ENCODE measurements at regions not wholly inside any gene's neighbourhood (a gene's known extent, or its start where the extent isn't known, plus 50 kb on each side); places are given as distances from the start of the nearest gene placed in this dataset.
"Not testable (repeated sequence)": the region's sequence is repeated elsewhere in the genome, so short reads cannot be mapped to it uniquely, and the experiment has no call there.

GRCh38 chr1:146763234-146763633 is 174.9 kb upstream of the NBPF12 start:
- H3K36me3 ChIP-seq (ENCODE audit: low read length); H3K9ac ChIP-seq (ENCODE audit: low read length); H3K79me2 ChIP-seq (ENCODE audit: insufficient read depth, low read length); H2AFZ ChIP-seq (ENCODE audit: low read depth, low read length, severe bottlenecking); H3K27me3 ChIP-seq (ENCODE audit: low read length); H3K4me3 ChIP-seq (ENCODE audit: insufficient read depth, low read length, poor library complexity, severe bottlenecking); H4K20me1 ChIP-seq (ENCODE audit: low read depth, low read length); H3F3A ChIP-seq (ENCODE audit: insufficient read depth); H3K4me2 ChIP-seq (ENCODE audit: low read depth, low read length, poor library complexity, severe bottlenecking); H3K9me2 ChIP-seq (replicated peaks; ENCODE audit: insufficient read depth, low read length); H3K27ac ChIP-seq (ENCODE audit: low read depth, low read length); H3K9me3 ChIP-seq (ENCODE audit: insufficient read depth, low read length): not testable (repeated sequence)

- H2AFZ ChIP-seq (ENCODE audit: low read depth, low read length, severe bottlenecking); H3K4me2 ChIP-seq (ENCODE audit: low read depth, low read length, poor library complexity, severe bottlenecking); H3K27me3 ChIP-seq (ENCODE audit: low read length); H3K36me3 ChIP-seq (ENCODE audit: low read length); H3K27ac ChIP-seq (ENCODE audit: low read depth, low read length); H3K4me3 ChIP-seq (ENCODE audit: insufficient read depth, low read length, poor library complexity, severe bottlenecking); H3K9ac ChIP-seq (ENCODE audit: low read length); H3K79me2 ChIP-seq (ENCODE audit: insufficient read depth, low read length); H3K9me3 ChIP-seq (ENCODE audit: insufficient read depth, low read length); H3K9me2 ChIP-seq (replicated peaks; ENCODE audit: insufficient read depth, low read length); H4K20me1 ChIP-seq (ENCODE audit: low read depth, low read length); H3F3A ChIP-seq (ENCODE audit: insufficient read depth): not testable (repeated sequence)
These were observed 181.3 kb upstream of the NBPF12 start for GRCh38 chr1:146756858-146757257.

- not testable (repeated sequence) for H3K27ac ChIP-seq (ENCODE audit: low read depth, low read length); H3K9ac ChIP-seq (ENCODE audit: low read length); H4K20me1 ChIP-seq (ENCODE audit: low read depth, low read length); H3F3A ChIP-seq (ENCODE audit: insufficient read depth); H3K79me2 ChIP-seq (ENCODE audit: insufficient read depth, low read length); H2AFZ ChIP-seq (ENCODE audit: low read depth, low read length, severe bottlenecking); H3K4me3 ChIP-seq (ENCODE audit: insufficient read depth, low read length, poor library complexity, severe bottlenecking); H3K4me2 ChIP-seq (ENCODE audit: low read depth, low read length, poor library complexity, severe bottlenecking); H3K36me3 ChIP-seq (ENCODE audit: low read length); H3K9me3 ChIP-seq (ENCODE audit: insufficient read depth, low read length); H3K27me3 ChIP-seq (ENCODE audit: low read length); H3K9me2 ChIP-seq (replicated peaks; ENCODE audit: insufficient read depth, low read length)
These were observed 189.4 kb upstream of the NBPF12 start for GRCh38 chr1:146748686-146749085.

DNA sequence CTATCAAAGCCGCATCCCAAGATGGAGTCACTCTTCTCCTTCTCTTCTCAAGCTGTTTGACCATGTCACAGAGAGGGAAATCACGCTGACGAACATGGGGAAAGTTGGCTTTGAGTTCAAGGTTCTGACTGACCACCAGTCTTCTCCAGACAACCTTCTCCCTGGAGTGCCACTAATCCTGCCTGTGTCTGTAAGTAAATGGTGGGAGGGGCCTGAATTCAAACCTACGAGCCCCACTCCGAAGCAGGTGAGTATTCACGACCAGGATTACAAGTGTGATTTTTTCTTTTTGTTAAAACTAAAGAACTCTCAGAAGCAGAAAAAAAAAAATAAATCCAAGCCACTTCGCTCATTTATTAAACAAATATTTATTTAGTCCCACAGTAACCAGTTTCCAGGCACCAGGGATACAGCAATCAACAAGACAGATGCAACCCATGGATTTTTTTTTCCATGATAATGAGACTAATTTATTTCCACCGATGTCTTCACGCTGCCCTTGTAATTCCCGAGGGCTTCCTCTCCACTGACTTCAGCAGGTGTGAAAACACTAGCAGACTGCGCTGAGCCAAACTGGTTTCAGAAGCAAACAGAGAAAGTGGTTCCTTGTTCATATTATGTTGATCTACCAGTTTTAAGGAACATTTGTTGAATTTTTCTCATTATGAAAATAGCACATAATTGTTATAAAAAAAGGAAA is 206.0 kb upstream of the NBPF12 start:
- not testable (repeated sequence) for H3K9ac ChIP-seq (ENCODE audit: low read length); H3K79me2 ChIP-seq (ENCODE audit: insufficient read depth, low read length); H3K27me3 ChIP-seq (ENCODE audit: low read length); H3K9me2 ChIP-seq (replicated peaks; ENCODE audit: insufficient read depth, low read length); H3K4me2 ChIP-seq (ENCODE audit: low read depth, low read length, poor library complexity, severe bottlenecking); H3K36me3 ChIP-seq (ENCODE audit: low read length); H3K4me3 ChIP-seq (ENCODE audit: insufficient read depth, low read length, poor library complexity, severe bottlenecking); H3K27ac ChIP-seq (ENCODE audit: low read depth, low read length); H3F3A ChIP-seq (ENCODE audit: insufficient read depth); H2AFZ ChIP-seq (ENCODE audit: low read depth, low read length, severe bottlenecking); H4K20me1 ChIP-seq (ENCODE audit: low read depth, low read length); H3K9me3 ChIP-seq (ENCODE audit: insufficient read depth, low read length)

GRCh38 chr1:146729642-146730344 is 208.3 kb upstream of the NBPF12 start:
- H3K27ac ChIP-seq (ENCODE audit: low read depth, low read length); H3K79me2 ChIP-seq (ENCODE audit: insufficient read depth, low read length); H3K27me3 ChIP-seq (ENCODE audit: low read length); H3K9me2 ChIP-seq (replicated peaks; ENCODE audit: insufficient read depth, low read length); H3K36me3 ChIP-seq (ENCODE audit: low read length); H4K20me1 ChIP-seq (ENCODE audit: low read depth, low read length); H3K4me3 ChIP-seq (ENCODE audit: insufficient read depth, low read length, poor library complexity, severe bottlenecking); H3K9me3 ChIP-seq (ENCODE audit: insufficient read depth, low read length); H3K4me2 ChIP-seq (ENCODE audit: low read depth, low read length, poor library complexity, severe bottlenecking); H3K9ac ChIP-seq (ENCODE audit: low read length); H2AFZ ChIP-seq (ENCODE audit: low read depth, low read length, severe bottlenecking); H3F3A ChIP-seq (ENCODE audit: insufficient read depth): not testable (repeated sequence)

DNA sequence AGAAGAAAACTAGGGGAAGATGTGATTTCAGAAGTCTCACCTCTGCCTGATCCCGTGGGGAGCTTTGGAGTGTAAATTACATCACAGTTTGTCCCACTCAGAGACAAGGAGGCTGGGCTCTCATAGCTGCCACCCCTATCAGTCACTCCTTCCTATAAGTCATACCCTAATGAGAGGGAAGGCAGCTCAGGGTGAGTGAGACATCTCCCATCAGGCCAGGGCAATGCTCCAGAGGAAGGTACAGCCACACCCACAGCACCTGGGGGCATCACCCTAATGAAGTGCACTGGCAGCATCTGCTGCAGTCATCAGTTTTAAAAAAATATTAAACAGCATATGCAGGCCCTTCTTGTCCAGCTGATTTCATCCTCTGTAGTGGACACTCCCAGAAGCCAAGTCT is 223.1 kb upstream of the NBPF12 start:
- not testable (repeated sequence) for H3K9ac ChIP-seq (ENCODE audit: low read length); H3K9me2 ChIP-seq (replicated peaks; ENCODE audit: insufficient read depth, low read length); H3K4me3 ChIP-seq (ENCODE audit: insufficient read depth, low read length, poor library complexity, severe bottlenecking); H3K27me3 ChIP-seq (ENCODE audit: low read length); H4K20me1 ChIP-seq (ENCODE audit: low read depth, low read length); H3K4me2 ChIP-seq (ENCODE audit: low read depth, low read length, poor library complexity, severe bottlenecking); H3F3A ChIP-seq (ENCODE audit: insufficient read depth); H2AFZ ChIP-seq (ENCODE audit: low read depth, low read length, severe bottlenecking); H3K36me3 ChIP-seq (ENCODE audit: low read length); H3K79me2 ChIP-seq (ENCODE audit: insufficient read depth, low read length); H3K9me3 ChIP-seq (ENCODE audit: insufficient read depth, low read length); H3K27ac ChIP-seq (ENCODE audit: low read depth, low read length)

DNA sequence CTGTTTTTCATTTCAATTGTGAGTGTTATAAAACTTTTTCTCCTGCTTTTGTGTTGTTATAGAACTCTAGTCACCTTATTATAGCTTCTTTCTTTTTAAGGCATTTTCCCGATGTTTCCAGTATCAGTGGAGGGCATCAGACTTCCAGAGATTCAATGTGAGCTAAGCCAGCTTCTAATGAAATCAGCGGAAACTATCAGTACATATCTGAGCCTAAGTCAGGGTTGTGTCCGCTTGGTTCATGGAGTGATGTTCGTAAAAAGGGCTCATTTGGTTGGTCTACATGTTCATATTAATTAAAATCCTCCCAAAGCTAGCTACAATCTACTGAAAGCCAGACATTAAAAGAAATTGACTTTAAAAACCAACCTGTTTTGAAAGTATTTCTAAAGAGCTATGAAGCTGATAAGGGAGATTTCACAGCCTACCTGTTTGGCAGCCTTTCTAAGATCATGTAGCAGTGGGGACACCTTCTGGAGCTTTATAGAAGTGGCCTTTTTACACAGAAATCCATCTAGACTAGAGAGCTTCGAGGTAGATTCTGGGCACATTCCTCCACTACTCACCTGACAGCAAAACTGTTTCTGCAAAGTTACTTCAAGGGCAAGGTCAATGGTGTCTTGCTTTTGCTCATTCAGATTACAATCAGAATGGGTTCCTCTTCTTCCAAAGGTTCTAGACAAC is 227.1 kb upstream of the NBPF12 start:
- not testable (repeated sequence) for H3K36me3 ChIP-seq (ENCODE audit: low read length); H3K27me3 ChIP-seq (ENCODE audit: low read length); H3K9ac ChIP-seq (ENCODE audit: low read length); H4K20me1 ChIP-seq (ENCODE audit: low read depth, low read length); H3K79me2 ChIP-seq (ENCODE audit: insufficient read depth, low read length); H3F3A ChIP-seq (ENCODE audit: insufficient read depth); H3K27ac ChIP-seq (ENCODE audit: low read depth, low read length); H3K9me2 ChIP-seq (replicated peaks; ENCODE audit: insufficient read depth, low read length); H3K4me3 ChIP-seq (ENCODE audit: insufficient read depth, low read length, poor library complexity, severe bottlenecking); H3K9me3 ChIP-seq (ENCODE audit: insufficient read depth, low read length); H2AFZ ChIP-seq (ENCODE audit: low read depth, low read length, severe bottlenecking); H3K4me2 ChIP-seq (ENCODE audit: low read depth, low read length, poor library complexity, severe bottlenecking)

DNA sequence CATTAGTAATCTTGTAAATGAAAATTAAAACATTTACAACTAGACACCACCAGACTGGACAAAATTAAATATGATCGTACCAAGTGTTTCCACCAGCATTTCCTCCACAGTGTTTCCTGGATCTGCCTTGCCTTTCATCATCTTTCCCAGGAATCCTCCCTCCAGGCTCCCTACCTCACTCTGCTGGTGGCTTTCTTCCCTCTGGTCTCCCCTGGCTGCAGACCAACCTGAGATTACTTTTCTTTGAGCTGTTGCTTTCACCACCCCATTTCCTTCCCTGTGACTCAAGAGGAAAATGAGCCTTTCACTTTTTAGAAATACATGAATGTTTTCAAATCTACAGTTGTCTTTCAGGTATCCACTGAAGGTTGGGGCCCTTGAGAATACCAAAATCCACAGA is 228.8 kb upstream of the NBPF12 start:
- H4K20me1 ChIP-seq (ENCODE audit: low read depth, low read length); H3K9ac ChIP-seq (ENCODE audit: low read length); H3K36me3 ChIP-seq (ENCODE audit: low read length); H3F3A ChIP-seq (ENCODE audit: insufficient read depth); H3K4me3 ChIP-seq (ENCODE audit: insufficient read depth, low read length, poor library complexity, severe bottlenecking); H3K9me2 ChIP-seq (replicated peaks; ENCODE audit: insufficient read depth, low read length); H3K27ac ChIP-seq (ENCODE audit: low read depth, low read length); H3K9me3 ChIP-seq (ENCODE audit: insufficient read depth, low read length); H3K4me2 ChIP-seq (ENCODE audit: low read depth, low read length, poor library complexity, severe bottlenecking); H3K27me3 ChIP-seq (ENCODE audit: low read length); H2AFZ ChIP-seq (ENCODE audit: low read depth, low read length, severe bottlenecking); H3K79me2 ChIP-seq (ENCODE audit: insufficient read depth, low read length): not testable (repeated sequence)

Measured in SU-DHL-6 (cell line).